HG02938 (cell line): ENCODE measurements at regions not wholly inside any gene's neighbourhood (a gene's known extent, or its start where the extent isn't known, plus 50 kb on each side); places are given as distances from the start of the nearest gene placed in this dataset.

Experiments
- ATAC-seq: cut with Tn5 transposase; IDR thresholded peaks from one replicate; pipeline ENCODE4 v1.9.1; 2021; ENCODE audit warnings: mild to moderate bottlenecking, moderate library complexity; ENCODE audit not compliant: unreplicated experiment

GRCh38 chr2:133717497-133717896 is 149.2 kb upstream of the NCKAP5 start:
- ATAC-seq: no peak

DNA sequence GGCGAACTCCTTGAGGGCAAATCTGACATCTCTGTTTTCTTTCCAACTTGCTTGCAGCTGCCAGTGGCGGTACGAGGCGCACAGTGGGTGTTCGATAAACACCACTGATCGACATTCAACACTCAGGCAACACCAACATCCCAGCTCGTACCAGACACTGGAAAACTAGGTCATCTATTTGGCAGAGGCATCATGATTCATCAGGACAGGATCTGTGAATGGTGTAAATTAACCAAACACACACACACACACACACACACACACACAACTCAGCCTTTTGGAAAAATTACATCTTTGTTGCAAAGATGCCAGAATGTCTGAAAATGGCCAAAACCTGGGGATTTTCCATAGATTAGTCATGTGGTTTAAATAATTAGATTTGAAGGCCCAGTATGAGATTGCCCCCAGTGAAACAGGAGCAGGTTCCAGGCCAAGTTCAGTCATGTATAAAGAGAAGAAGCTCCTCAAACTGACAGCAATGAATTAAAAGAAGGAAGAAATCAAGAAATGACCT is 150.5 kb upstream of the NCKAP5 start:
- no peak for ATAC-seq

GRCh38 chr2:133720429-133720828 is 152.2 kb upstream of the NCKAP5 start:
- no peak for ATAC-seq

DNA sequence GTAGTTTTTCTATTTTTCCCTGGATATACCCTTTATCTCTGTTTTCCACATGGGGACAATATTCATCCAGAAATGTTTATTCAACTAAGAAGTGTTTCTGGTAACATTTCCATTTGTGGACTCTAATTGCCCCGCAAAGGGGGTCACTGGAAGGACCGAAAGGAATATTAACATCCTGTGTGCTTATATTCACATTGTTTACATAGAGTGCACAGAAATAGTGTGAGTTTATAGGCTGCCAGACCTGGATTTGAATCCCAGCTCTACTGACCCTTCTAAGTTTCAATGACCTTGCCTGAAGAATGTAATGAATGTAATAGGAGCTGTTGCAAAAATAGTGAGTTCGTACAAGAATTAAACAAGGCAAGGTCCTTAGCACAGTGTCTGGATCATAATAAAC is 152.9 kb upstream of the NCKAP5 start:
- ATAC-seq: no peak

DNA sequence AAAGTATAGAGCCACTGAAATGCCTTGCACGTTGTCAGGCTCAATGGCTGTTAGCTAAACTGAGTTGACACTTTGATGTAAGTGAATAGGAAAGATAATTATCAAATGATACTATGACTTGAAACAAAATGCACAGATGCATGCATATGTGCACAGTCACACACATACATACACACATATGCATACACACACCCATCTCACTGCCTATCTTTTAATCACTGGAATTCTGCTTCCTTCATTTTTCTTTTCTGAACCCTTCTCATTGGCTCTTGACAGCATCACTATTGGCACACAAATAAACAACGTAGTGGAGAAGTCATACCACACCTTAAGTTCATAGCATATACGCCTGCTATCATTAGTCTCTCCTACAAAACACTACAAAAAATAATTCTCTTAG is 154.9 kb upstream of the NCKAP5 start:
- no peak for ATAC-seq

- ATAC-seq: no peak
These were observed 158.7 kb upstream of the NCKAP5 start for GRCh38 chr2:133726973-133727372.

GRCh38 chr2:133732059-133732458 is 163.8 kb upstream of the NCKAP5 start:
- no peak for ATAC-seq

DNA sequence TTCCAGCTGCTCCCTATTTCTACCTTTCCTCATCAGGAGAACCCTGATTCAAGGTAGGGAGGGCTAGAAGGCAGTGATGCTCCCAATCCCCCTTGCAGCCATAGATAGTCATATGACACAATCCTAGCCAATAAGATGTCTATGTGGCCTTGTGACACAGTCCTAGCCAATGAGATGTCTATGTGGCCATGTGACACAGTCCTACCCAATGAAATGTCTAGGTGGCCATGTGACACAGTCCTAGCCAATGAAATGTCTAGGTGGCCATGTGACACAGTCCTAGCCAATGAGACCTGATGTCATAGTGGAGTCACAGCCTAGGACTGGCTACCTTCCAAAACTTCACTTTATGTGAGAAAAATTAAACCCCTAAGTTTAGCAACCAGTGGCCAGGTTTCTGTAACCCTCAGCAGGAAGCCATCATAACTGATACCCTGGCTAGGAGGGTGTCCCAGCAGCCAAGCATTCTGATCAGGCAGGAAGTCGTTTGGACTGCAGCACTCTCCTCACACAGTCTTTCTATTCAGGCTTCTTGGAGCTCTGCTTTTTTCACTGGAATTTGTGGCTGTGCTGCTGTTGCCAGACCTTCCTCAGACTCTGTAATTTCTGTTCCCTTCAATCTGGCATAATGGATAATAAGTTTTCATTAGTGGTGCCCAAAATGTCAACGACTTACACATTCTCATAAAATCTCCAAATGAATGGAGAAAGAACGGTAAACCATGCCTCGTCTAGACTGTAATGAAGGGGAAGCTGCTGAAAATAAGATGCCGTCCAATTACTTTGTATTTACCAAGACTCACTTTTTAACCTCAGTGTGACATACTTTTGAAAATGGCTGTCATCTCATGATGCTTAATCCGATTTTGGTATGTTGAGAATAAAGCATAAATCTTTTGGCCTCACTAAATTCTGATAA is 165.0 kb upstream of the NCKAP5 start:
- no peak for ATAC-seq

- no peak for ATAC-seq
These were observed 165.6 kb upstream of the NCKAP5 start for GRCh38 chr2:133733901-133734255.

- ATAC-seq: no peak
These were observed 166.6 kb upstream of the NCKAP5 start for GRCh38 chr2:133734716-133735495.

DNA sequence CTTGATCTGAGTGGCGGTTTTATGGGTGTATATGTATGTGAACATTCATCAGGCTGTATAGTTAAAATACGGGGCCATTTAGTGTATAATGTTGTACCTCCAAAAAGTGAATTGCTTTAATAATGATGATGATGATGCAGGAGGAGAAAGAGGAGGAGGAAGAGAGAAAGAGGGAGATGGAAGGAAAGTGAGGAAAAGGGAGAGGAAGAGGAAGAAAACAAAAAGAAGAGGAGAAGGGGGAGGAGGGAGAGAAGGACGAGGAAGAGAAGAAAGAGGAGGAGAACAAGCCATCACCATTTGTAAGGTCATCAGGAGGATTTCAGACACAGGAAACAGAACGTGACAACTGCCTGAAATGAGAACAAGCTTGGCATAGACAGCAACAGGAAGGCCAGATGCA is 168.4 kb upstream of the NCKAP5 start:
- no peak for ATAC-seq

- ATAC-seq: no peak
These were observed 169.2 kb upstream of the NCKAP5 start for GRCh38 chr2:133737242-133737993.

- no peak for ATAC-seq
These were observed 170.8 kb upstream of the NCKAP5 start for GRCh38 chr2:133739039-133739438.

DNA sequence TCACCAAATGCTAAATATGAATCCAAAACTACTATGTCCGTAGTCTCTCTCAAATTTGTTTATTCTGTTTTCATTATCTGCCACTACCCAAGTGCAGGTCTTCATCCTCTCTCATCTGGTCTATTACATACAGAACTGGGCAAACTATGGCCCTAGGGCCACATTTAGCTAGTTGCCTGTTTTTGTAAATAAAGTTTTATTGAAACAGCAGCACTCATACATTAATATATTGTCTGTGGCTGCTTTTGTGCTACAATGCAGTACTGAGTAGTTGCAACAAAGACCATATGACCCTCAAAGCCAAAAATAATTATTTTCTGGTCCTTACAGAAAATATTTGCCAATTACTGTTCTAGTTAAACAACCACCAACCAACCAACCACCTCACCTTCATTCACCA is 172.2 kb upstream of the NCKAP5 start:
- no peak for ATAC-seq

- no peak for ATAC-seq
These were observed 179.9 kb upstream of the NCKAP5 start for GRCh38 chr2:133748007-133748700.

GRCh38 chr2:133753665-133754064 is 185.4 kb upstream of the NCKAP5 start:
- no peak for ATAC-seq

GRCh38 chr2:133755480-133756300 is 187.4 kb upstream of the NCKAP5 start:
- ATAC-seq: no peak

DNA sequence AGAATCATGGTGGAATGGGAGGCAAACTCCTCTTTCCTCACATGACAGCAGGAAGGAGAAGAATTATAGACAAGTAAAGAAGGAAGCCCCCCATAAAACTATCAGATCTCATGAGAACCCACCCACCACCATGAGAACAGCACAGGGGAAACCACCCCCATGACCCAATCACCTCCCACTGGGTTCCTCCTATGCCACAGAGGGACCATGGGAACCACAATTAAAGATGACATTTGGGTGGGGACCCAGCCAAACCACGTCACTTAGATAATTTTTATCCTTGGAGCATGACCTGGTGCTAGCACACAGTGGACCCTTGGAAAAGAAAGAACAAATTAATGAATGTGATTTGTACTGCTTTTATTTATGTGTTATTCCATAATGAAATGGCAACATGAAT is 188.6 kb upstream of the NCKAP5 start:
- ATAC-seq: no peak

DNA sequence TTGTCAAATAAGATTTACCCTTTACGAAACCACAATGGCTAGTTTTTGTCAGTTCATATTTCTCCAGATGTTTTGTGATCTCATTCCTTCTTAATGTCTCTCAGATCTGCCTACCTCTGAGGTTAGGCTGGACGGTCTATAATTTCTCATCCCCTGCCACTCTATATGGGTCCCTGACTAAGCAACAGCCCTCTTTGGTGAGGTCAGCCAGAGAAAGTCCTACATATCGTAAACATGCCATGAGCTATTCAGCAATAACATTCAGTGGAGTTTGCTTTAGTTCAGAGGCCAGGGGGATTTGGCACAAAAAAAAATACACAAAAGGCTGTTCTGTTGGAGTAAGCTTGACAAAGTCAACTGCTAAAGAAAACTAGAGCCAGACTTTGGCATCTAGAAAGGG is 192.1 kb upstream of the NCKAP5 start:
- ATAC-seq: no peak

GRCh38 chr2:133765658-133766057 is 197.4 kb upstream of the NCKAP5 start:
- no peak for ATAC-seq
